Hippocampal formation (tissue), 2 donors: ENCODE measurements at regions not wholly inside any gene's neighbourhood (a gene's known extent, or its start where the extent isn't known, plus 50 kb on each side); places are given as distances from the start of the nearest gene placed in this dataset.
A peak's percentile ranks its signal among the peaks of the same experiment; 100 is the strongest.

Source experiments
- DNase-seq, 2 donors: peaks; one replicate each; lab custom pipeline; 2025; lab: John Stamatoyannopoulos, UW

DNA sequence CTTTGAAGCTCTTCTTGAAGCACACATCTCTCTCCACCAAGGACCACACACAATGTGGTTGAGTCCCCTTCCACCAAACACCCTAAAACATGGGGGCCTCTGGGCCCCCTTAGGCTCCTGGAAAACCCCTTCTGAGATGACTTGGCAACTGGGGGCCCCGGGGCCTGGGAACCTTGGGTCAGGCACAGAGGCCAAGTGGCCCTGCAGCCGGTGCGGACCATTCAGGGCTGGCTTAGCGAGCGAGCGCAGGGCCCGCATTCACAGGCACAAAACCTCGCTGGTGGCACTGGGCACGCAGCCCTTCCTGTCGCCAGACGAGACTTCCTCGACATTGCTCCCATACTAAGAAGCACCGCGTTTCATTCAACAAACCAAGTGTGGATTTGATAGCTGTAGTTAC, 111.2 kb upstream of the ID2 start:
- no peak for DNase-seq

DNA sequence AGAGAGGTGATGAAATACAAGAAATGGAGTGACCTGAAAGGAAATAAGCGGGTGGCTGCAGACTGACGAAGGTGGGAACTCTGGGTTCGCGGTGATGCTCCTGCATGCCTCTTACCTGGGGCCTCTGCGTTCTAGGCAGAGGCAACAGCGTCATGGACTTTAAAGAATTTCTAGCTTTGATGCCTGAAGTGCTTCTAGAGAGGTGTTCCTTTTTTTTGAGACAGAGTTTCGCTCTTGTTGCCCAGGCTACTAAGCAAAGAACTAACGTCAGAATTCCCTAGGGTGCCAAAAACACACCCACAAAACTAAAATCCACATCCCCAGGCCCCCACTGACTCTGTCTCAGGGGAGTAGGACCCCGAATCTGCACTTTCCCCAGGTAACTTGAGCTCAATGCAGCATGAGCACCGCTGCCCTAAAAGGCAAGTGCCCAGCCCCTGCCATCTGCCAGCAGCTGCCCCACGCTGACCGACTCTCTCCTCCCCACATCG, 110.5 kb upstream of the ID2 start:
- no peak for DNase-seq

DNA sequence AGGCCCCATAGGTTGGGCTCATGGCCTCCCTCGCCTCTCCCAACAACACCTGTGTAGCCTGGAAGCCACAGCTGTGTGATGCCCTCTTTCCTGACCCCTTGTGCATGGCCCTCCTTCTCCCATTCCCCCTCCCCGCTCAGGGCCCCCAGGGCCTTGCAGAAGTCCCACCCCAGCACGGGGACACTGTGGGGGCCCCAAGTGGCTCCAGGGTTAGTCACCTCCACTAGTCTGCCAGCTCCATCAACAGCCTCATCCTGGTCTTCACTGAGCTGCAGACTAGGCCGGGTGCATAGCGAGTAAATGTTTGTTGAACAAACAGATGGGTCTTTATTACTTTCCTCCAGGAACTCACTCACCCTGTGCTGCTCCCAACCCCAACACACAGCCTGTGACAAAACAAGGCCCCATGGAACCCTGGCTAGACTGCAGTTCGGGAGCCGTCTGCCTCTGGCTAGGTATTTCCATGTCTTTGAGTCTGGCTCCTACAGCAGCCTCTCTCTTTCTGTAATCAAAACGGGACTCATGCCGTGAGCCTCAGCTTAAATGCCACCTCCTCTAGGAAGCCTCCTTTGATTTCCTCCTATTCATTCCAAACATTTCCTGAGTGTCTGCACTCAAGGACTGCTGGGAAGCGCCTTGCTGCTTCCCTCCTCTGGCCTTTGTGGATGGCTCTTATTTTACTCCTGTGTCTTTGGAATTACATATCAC, 109.9 kb upstream of the ID2 start:
- no peak for DNase-seq

DNA sequence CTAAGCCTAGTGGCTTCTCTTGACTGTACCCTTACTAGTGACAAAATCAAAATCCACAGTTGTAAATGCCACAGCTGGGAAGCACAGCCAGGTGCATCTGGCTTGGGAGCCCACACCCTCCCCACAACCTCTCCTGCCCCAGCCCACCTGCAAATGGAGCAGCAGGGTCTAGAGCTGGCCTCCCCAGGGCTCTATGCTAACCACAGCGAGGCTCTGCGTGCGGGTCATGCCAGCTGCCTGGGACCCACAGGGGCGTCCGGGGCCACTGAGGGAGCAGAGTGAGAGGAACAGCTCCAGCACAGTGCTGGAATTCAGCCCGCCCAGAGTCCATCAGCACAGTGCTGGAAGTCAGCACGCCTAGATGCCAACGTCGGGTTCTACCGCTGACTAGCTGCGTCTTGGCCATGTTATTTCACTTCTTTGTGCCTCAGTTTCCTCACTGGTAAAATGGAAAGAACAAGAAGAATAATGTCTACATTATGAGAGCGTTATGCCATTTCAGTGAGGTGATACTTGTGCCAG, 109.1 kb upstream of the ID2 start:
- no peak for DNase-seq

DNA sequence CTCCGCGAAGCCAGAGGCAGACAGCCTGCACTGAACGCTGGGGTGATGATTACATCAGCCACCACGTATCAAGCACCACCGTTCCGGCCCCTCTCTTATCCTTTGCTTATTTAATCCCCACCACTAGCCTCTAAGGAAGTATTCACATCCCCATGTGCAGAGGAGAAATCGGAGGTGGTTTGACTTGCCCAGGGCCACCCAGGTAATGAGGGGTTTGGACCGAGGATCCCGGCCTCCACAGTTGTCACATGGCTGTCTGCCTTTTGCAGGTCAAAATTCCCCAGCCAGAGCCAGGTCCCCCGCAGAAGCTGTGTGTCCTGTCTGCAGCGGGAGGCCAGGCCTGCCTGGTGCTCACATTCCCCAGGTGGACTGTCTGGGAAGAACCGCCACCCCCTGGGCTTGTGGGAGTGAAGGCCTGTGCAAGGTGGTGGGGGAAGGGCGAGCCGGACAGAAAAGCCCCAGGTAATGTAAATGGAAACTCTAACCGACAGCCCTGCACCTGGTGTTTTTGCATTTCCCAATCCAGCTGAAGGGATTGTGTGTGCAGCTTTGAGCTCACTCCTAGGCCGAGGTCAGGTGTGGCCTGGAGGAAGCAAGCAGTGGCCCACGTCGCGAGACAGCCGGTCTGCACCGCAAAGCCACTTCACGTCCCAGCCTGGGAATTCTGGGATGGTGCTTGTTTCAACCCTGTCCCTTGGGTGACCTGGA, 108.5 kb upstream of the ID2 start:
- DNase-seq: no peak

DNA sequence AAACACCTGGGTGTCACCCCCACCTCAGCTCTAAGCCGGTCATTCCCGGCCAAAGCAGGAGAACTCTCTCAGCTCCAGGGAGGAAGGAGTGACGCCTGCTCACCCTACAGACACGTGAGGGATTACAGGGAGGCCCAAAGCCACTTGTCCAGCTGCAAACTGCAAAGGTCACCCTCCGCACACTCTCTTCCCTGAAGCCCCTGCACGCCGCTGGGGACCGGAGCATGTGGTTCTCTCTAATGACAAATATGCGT, 108.0 kb upstream of the ID2 start:
- DNase-seq: no peak

DNA sequence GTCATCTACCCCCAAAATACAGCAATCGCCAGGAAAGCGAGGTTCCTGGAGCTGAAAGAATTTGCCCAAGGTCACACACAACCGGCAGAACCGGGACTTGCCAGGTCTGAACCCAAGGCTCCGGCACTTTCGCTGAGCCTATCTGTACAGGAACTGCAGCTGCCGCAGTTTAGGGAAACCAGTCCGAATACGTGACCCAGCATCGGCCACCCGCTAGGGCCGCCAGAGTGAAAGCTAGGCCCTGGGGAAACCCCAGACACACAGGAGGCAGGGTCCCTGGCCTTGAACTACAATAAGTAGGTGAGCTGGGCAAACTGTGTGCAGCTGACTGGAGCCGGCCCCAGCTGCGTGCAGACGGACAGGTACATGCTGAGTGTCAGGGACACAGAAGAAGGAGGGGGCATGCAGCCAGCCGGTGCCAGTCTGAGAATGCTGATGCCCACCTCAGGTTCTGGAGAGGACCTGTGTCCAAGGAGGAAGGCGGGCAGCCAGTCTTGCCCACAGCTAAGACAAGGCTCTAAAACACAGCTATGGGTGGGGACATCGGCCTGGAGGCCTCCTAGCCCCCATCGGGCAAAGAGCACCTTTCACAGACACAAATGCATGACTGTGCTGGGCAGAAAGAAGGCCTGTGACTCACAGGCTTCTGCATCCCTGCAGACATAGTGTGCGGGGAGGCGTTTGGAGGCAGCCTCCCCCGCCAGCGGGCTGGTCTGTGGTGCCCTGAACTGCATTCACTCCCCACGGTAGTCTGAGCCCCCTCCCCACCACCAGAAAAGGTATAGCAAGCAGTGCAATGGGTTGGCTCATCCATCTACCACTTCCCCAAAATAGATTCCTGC, 107.4 kb upstream of the ID2 start:
- DNase-seq: no peak

DNA sequence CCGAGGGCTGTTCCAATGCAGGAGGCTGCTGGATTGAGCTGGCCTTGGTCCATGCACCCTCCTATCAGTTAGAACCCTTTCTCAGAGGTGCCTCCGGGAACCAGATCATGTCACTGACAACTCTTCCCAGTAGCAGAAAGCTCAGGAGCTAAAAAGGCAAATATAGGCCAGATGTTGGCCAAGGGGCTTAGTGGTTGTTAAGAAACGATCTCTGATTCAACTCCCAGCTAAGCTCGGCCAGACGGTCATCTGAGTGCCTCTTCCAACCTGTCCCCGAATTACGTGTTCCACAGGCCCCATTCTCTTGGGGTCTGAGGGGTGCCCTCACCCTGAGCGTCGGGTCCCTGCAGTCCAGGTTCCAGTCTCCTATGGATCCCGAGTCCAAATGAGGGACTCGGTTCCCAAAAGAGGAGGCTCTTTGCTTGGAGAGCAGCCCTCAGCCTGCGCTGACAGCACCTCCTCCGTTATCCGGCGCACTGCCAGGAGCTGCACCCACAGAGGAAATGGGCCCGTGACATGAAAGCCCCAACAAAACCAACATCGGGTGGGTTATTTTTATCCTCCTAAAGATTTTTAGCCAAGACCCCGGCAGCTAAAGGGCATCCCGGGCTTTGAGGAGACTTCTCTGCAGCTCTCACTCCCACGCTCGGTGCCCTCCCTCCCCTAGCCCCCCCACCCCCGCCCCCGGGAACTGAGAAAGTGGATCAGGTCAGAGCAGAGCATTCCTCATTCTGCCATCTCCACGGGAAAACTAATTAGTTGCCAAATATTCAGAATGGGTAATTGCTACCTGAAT, 106.6 kb upstream of the ID2 start:
- DNase-seq: peak in 1 of 2 donors; percentile 22

DNA sequence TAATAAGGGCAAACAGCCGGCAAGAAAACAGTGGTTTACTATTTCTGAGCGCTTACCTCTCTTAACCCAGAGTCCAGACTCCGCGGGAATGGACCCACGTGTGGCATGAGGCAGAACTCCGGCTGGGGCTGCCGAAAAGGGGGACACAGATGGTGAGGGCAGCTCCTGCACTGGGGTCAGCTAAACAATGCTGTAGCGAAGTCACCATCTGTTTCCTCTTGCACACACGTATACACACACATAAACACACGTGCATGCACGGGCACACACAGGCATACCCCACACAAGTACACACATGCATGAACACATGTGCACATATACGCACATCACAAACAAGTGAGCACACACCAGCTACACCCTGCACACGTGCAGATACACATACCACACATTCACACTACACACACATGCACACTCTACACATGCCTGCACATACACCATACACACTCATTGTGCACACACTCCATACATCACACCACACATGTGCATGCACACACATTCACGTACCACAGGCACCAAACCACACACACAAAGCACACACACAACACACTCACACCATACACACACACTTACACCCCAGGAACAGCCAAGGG, 105.9 kb upstream of the ID2 start:
- no peak for DNase-seq

DNA sequence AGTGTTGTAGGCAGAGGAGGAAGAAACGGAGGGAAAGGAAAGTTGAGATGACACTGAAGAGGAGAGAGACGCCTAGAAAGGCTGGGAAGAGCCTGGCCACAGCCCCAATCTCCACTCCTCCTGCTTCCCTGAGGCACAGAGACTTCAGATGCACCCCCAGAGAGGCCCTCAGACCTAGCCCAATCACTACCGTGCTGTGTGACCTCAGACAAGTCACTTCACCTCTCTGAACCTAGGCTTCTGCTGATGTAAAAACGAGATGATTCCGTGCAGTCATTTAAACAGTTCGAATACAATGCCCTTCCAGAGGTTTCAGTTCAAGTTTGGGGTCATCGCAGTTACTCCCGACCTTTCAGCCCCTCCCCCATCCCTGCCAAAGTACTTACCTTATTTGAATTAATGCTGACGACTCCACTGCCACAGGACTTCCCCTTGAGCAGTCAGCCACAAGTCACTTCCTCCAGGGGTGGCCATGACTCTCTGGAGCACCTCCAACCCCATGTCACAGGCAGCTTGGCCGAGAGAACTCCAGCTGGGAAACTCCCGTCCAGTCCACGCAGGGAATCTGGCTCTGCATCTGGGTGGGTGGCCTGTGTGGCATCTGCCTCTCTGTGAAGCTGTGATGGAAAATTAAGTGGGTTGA, 105.2 kb upstream of the ID2 start:
- DNase-seq: no peak

DNA sequence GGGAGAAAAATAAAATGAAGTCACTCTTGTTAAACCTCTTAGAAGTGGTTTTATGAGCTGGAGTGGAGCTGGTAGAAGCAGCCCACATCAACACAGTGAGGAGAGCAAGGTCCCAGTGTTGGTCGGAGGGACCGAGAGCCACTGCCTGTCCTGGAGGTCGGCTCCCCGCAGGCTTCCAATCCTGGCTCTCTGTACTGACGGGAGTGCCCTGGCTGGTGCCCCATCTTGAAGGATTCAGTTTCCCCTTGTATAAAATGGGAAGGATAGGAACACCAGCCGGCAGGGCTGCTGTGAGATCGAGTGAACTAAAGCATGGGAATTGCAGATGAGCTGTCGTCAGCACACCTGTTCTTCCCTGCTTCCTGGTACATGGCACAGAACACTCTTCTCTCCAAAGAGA, 104.3 kb upstream of the ID2 start:
- no peak for DNase-seq

DNA sequence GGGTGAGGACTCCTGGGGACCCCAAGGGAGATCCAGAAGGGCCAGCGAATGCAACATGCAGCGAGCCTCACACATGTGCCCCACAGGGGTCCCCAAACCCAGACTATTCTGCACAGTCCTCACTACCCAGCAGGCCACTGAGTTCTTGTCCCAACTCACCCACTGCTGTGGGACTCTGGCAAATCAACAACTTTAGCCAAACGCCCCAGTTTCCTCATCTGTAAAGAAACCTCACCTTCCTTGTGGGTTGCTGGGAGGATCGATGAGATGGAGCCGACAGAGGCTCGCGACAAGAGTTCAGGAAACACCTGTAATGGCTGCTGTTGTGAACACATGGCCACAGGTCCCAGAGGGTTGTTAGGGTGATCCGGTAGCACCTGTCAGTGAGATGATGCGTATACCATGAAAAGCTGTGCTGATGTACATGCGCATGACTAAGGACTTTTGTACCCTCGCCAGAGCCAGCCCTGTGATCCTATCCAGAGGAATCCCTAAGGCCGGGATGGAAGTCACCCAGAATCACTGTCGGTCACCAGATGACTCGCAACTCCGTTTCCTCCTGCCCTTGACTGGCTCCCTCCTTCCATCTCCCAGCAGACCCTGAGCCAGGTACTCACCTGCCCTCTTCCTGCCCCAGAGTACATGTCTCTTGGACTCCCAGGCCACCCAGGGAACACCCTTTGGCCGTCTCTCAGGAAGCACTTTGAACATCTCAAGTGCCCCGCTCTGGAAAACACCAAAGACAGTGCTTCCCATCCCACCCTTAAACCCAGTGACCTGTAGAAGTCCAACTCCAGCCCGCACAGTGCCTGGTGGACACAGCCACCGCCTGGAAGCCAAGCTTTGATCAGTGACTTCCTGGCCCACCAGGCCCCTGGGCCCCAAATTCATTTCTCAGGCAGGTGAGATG, 103.3 kb upstream of the ID2 start:
- no peak for DNase-seq

DNA sequence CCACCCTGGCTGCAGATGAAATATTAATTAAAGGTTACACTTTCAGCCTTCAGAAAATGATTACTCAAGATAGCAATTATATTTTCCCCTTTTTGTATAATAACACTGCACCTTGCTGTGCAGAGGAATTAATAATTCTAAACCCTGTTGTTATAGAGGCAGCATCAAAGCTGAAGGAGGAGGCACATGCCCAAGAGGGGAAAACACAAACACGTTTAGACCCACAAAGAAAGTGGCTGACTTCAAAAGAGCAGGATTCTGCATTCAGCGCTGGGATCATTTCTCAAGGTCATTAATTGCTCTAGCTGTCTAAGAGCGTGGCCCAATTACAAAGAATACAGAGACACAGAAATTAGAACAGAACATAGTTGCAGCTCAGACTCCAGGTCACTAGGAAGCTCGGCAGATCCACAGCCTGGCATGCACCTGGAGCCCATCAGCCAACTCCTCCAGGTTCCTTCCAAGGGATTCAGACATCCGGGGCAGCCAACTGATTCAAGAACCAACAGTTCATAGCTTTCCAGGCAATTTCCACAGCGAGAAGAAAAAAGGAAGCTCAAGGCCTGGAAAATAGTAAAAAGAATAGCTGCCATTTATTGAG, 102.3 kb upstream of the ID2 start:
- no peak for DNase-seq

DNA sequence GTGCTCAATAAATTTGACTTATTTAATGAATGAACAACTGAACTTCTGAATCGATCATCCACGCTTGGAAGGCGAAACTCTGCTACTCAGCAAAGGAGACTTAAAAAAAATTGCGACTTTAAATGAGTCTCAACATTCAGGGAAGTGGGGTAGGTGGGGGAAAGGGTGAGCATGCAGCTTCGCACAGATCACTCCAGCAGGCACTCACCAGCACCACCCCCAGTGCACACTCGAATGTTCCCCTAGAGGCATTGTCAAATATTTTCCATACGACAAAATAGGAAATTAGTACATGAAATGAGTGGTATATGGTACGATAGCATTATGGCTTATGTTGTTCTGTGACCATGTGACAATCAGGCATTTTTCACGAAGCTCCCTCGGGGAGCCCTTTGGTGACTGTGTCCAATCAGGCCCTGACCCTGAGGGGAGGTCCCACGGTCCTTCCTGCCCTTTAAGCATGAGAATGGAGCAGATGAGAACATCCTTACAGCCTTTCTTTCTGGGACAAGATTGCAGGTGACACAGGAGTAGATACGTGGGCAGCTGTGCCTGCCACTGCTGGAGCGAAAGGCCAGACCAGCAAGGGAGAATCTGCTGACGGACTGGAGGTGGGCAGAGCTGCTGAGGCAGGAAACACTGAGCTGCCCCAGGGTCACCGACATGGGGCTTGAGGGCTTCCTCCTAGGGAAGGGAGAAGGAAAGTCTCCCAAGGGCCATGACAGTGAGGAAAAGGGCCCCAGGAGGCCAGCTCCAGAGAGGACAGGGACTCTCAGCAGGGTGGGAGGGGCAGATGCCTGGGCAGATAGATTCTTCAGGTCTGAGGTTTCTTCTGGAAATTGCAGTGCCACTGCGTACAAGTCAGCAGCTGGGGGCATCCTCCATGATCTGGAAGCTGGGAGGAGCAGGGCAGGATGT, 101.3 kb upstream of the ID2 start:
- no peak for DNase-seq

DNA sequence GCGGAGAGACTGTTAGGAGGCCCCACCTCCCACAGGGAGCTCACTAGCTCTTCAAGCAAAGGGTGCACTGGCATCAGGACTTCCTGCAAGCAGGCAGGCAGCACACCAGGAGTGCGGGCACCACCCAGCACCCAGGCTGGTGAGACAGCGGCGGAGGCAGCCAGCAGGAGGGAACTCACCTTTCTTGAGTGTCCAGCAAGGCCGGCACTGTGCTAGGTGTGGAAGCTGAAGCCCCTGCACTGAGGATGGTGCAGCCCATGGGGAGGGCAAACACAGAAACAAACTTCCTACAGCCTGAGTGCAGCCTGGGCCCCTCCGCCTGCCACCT, 100.7 kb upstream of the ID2 start:
- no peak for DNase-seq

DNA sequence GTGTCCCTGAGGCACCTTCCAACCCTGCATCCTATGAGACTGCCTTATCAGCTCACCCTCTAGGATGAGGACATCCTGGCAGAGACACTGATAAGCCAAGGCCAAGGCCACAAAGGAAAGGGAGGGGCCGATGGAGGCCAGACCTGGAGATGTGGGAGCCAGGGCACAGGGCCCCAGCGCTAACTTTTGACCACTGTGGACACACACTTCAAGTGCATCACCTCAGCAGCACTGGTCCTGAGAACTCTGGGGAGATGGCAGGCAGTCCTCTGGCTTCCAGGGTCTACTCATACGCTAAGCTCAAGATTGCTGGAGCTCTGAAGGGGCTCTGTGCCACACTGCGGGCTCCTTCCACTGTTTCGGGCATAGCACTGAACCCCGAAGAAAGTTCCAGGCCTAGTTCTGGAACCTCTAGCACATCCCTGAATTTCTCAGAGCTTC, 100.2 kb upstream of the ID2 start:
- no peak for DNase-seq

DNA sequence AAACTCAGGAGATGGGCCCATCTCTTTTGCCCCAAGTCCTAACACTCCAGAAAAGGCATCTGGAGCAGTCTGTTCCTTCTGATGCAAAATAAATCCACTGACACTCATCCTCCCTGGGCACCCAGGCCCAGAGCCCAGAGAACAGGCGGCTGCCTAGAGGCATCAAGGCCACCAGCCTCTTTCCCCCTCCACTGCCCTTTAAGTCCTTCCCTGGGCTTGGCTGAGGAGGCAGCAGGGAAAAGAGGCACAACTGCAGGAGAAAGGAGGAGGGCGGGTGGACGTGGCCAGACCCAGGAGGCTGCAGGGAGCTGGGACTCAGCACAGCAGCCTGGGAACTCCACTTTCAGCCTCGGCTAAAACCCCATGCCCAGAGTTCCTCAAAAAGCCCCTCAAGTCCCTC, 99.7 kb upstream of the ID2 start:
- no peak for DNase-seq

DNA sequence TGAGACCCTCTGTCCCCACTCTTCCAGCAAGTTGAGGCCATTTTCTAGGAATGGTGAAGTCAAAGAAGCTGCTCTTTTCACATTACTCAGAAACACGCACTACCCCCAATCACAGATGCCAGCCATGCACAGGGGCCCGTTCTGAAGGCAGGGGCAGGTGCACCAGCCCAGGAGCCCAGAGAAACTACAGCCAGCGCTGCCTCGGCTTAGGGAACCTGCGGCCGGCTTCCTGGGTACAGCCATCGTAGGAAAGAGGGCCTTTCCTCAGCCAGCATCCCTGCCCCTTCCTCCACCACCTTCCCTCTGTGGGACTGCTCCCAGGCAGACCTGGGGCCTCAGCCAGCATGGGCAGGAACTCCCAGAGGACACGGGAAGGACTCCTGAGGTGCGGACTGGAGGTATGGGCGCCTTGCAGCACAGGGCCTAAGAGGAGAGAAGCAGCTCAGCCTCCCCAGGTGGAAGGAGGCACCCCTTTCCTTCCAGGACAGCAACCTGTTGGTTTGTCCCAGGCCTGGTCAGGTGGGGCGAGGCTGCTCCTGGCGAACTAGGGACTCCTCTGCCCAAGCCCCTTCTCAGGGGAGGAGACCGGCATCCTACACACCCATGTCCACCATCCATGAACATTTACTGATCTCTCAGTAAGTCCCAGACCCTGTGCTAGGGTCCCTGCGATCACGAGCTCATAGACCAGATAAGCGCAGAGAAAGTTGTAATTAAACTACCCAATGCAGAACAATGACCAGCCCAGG, 99.0 kb upstream of the ID2 start:
- no peak for DNase-seq
